ENCODE measurements at regions not wholly inside any gene's neighbourhood (a gene's known extent, or its start where the extent isn't known, plus 50 kb on each side); places are given as distances from the start of the nearest gene placed in this dataset.

DNA sequence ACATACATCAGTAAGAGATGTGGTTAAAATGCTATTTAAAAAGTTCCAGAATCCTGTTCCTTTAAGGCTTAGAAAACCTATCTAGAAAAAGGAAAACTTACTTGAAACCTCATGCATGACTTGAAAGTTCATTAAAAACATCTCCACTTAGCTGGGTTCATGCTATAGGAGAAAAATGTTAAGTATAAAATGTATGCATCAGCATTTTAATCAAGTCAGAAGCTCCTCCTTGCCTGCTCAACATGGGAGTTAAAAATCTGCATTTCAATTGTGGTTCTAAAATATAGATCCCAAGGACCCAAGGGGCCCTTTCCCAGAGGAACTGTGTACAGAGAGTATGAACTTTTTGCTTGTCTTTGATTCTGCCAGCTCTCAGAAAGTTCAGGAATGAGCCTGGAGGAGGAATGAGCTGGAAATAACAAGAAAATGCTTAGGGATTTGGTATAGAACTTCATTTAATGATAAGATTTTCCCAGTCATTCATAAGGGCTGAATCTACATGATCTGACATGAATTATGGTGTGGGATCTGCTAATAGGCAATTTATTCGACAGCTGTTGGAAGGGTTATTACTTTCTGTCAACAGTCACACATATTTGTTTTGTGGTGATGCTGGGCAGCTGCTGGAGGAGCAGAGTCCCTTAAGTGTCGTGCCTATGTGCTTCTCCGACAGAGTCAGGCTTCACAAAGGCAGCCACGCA is 85.6 kb upstream of the MTPN start:
- DNase-seq: no peak

- DNase-seq: no peak
Observed at GRCh38 chr7:136061433-136061832, 84.3 kb upstream of the MTPN start.

DNA sequence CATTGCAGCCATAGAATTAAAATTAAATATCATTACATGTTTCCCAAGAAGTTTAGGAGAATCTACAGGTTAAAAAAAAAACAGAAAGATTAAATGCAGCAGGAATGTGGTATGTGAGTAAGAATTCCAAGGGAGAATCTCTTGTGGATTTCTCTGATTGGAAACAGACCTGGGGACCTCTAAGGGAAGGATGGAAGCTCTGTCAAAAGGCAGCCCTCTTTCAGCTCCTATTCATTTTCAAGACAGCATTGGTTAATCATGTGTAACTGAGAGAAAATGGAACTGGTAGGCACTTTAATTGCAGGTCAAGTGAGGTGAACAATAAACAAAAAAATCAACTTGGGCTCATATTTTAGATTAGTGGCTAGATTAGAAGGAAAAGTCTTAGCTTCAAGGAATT is 81.4 kb upstream of the MTPN start:
- DNase-seq: no peak

GRCh38 chr7:136057509-136057908 is 80.3 kb upstream of the MTPN start:
- DNase-seq: no peak

DNA sequence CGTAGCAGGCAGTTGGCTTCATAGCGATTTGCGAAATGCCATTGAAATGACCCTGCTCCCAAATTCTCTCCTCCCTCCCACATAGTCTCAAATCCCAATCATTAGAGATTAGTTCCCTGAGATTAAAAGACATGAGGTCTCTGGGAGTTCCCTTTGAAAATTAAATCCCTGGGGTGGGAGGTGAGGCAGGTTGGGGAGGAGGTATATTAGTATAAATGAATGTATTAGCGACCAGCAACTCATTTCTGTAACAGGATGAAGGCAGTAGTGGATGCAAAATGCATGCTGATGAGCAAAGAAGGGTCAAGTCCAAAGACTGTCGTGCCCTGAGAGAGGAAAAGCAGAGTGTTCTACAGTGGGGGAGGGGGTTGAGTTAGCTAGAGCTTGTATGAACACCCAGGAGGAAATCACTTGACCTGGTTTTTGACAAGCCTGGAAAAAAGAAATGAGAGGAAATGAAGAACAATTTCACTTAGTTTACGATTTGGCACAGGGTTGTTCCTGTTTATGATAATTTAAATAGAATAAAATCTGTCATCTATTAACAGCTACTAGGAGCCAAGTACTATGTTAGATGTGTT is 79.6 kb upstream of the MTPN start:
- DNase-seq: no peak

- no peak for DNase-seq
Observed at GRCh38 chr7:136055266-136055665, 78.1 kb upstream of the MTPN start.

DNA sequence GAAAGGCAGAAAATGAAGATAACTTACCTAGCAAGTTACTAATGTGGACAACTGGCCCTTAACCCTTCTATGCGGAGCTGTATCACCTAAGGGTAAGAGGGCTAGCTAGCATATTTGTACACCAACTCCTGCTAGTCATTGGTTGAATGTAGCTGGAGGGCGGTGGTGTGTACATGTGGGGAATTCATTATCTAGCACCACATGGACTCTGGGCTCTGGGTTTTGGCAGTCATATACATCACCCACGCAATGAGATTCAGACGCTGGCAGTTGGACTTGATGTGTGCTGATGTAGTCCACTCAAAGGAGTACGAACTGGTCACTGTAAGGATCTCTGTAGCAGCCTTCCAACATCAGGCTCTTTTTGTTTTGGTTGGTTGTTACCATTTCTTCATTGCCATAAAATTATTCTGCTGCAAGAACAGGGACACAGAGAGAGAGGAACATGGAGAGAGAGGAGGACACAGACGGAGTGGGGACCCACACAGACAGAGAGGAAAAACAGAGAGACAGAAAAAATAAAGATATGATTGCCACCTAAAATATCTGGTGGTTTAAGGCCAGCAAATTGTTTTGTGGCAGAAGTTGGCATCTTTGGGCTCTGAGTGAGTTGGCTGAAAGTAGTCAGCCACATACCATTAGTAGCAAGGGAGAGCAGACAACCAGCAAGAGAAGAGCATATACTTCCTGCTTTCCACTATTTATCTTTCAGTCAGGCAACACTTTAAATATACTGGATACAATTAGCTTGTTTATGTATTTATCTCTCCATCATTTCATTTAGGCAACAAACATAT is 76.7 kb upstream of the MTPN start:
- no peak for DNase-seq

- DNase-seq: no peak
Observed at GRCh38 chr7:136051203-136051928, 74.2 kb upstream of the MTPN start.

DNA sequence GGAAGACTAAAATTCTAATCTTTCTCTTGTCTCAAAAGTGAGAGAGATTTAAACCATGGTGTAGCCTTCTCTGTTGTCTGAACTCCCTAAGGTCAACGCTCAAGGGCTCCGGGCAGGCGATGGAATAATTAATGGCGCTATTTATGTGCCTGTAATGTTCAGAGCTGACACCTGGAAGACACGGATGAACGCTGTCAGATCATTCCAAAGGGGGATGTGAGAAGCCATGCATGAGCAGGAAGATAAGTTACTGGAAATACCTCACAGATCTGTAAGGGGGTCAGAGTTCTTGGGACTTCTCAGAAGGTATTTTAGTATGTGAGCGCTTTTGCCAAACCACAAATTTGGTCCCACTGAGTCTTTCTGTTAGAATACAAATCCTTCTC is 73.3 kb upstream of the MTPN start:
- no peak for DNase-seq

DNA sequence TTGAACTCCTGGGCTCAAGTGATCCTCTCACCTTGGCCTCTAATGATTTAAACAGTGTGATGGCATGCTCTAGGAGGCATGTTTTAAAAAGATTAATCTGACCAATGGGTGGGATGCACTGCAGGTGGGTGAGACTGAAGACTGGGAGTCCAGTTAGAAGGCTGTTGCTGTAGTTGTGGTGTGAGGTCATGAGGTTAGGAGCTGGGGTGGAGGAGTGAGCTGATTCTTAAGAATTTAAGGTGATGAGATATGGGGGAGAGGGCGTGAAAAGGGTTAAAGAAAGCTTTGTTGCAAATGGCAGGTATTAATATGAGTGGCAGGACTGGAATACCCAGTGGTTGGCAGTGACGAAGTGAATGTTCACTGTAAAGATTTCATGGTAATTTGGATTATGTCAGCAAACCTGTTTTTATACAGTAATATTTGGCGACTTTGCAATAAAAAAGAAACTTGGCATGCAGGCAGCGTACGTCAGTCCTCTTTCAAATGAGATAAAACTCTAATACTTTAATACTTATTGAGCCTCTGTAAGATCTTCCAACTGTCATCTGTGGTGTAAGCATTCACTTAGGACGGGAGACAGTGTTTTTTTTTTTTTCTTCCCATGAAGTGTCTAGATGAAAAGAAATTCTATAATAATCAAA is 72.8 kb upstream of the MTPN start:
- DNase-seq: no peak

GRCh38 chr7:136049117-136049516 is 72.0 kb upstream of the MTPN start:
- DNase-seq: no peak

GRCh38 chr7:136046548-136046947 is 69.4 kb upstream of the MTPN start:
- DNase-seq: no peak

DNA sequence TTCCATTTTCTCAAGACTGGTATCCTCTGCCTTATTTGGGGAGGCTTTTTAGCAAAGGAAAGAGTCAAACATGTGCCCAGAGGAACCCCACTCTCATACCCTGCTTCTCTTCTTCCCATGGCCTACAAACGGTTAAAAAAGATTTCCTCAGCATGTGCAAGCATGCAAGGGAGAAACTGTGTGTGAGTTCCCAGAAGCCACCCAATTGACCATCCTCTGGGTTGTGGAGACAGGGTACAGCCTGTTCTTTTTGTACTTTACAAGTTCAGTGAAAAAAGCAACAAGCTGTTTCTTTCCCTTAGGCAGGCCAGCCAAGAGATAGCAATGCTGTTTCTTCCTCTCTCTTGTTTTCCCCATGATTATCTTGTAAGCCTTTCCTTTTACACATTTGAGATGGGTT is 68.8 kb upstream of the MTPN start:
- DNase-seq: no peak

DNA sequence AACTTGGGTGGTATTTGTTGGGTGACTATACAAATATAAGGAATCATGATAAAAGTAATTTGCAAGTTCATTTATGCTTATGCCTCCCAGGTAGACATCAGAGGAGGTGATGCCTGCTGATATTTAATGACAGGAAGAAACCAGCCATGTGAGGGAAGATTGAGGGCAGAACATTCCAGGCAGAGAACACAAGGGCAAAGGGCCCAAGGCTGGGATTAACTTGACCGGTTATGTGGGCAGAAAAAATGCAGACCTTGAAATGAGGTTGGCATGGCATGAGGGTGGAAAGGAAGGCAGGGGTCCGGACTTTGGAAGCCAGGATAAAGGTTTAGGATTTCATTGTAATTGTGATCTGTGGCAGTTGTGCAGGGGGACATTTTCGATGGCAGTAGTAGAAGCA is 68.0 kb upstream of the MTPN start:
- DNase-seq: no peak

DNA sequence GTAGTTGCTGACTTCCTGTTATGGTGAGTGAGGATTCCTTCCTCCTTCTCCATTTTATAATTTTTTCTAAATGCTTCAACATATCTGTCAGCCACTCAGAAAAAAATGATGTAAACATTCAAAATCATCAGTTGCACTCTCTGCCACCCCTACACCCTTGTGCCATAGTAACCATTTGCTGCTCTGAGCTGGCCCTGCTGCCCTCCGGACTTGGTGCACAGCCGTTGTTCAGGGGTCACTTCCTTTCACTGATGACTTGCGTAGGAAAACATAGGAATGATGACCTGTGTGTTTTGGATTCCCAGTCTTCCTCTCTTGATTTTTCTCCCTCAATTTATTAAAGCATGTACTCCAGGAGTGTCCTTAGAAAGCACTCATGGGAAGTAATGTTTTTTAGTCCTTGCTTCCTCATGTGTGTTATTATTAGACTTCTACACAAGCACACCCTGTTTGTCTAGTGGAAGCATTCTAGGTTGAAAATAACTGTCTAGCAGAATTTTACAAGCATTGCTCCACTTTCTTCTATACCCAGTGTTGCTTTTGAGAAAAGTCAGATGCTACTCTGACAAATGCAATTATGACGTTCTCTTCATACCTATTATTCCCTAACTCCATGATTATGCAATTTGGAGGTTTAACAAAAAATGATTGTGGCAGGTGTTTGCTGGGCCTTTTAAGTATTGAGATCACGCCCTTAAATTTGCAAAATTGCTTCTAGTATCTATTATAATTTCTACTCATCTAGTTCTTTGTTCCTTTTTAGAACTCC is 62.6 kb upstream of the MTPN start:
- no peak for DNase-seq

- no peak for DNase-seq
Observed at GRCh38 chr7:136036336-136036735, 59.2 kb upstream of the MTPN start.

- DNase-seq: no peak
Observed at GRCh38 chr7:136034132-136034531, 57.0 kb upstream of the MTPN start.

DNA sequence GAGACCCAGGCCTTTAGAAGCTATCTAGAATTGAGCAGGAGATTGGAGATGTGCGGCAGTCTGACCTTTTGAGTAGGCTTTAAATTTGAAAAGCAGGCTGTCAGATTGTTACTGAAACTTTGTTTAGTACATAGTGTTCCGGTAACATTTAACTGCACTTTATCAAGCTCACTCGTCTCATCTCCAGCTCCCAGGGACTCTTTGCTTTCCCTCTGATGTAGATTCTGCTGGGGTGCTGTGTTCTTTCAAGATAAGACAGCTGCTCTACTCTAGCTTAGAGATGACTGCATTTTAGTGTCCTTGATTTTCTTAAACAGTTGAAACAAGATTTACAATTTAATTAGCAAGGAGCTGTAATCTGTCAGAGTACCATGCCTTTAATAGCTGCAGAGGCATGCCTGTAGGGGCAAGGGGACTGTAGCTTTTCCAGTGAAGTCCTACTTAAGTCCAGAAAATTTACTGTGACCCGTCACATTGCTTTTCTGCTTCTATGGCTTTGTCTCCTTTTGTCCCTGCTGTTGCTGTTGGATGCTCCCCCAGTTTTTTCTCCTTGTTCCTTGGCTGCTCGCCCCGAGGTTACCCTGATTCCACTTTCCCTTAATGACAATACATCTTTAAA is 56.4 kb upstream of the MTPN start:
- no peak for DNase-seq

GRCh38 chr7:136030867-136031318 is 53.7 kb upstream of the MTPN start:
- no peak for DNase-seq

DNA sequence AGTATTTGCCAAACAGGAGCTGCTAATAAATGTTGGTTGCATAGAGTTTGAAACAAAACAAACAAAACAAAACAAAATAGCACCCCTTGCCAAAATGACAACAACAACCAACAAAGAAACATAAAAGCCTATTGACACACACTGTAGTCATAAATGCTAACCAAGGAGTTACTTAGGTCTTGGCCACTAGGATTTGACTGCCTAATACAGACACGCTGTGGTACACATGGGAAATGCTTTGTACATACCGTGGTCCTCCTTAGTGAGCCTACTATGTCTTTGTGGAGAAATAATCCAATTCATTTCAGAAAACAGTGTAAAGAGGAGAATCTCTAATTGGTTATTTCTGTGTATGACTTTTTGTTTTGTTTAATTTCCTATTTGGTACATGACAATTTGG is 53.2 kb upstream of the MTPN start:
- DNase-seq: no peak

- no peak for DNase-seq
Observed at GRCh38 chr7:136027160-136027559, 50.0 kb upstream of the MTPN start.
